ENCODE measurements at regions not wholly inside any gene's neighbourhood (a gene's known extent, or its start where the extent isn't known, plus 50 kb on each side); places are given as distances from the start of the nearest gene placed in this dataset.

DNA sequence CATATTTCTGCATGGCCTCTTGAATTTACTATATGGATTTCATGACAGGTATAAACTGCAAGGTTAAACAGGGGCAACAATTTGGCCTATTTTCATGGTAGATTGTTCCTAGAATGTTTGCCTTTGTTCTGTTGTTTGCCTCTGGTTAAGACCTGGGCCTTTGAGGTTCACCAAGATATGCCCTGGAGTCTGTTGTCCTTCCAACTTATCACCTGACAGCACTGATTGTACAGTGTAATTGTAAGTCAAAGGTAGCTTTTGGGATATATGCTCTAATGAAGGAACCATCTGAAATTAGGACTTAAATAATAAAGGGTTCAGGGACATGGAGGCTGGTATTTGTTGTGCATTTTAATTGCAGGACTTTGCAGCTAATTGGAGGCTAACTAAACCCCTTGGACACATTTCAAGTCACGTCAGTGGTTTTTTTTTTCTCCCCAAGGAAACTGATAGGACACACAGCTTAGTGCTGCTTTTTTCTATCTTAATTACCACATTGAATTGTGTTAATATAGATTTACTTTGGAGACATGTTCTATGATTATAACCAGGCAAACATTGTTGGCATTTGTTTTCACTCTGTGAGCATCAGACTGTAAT, 771.2 kb upstream of the LINC00305 start:
- H3K9me3 ChIP-seq (replicated peaks in 1 of 3): no peaks in the 10 kb centered on the region
- no peak for DNase-seq
- H3K36me3 ChIP-seq (replicated peaks in 1 of 2): no peaks in the 10 kb centered on the region
- intact Hi-C loops (cut with DNase I): no loop called here
- no peak overlapping the region for H3K4me3 ChIP-seq
- H3K27me3 ChIP-seq: no peaks in the 10 kb centered on the region
- H3K4me1 ChIP-seq (replicated peaks in 1 of 2): no peaks in the 10 kb centered on the region
- no peak overlapping the region for H3K27ac ChIP-seq
- 72 to 75% (median 74%) methylated on average over 1 of the region's 1 CpG for WGBS, 4 donors
- TF ChIP-seq POLR2A (IDR thresholded peaks at IDR 0.05) (no peak), CTCF (IDR thresholded peaks at IDR 0.05) (no peak)

GRCh38 chr18:64918851-64919250, 770.0 kb upstream of the LINC00305 start:
- 82 to 95% (median 91%) methylated on average over 3 of the region's 3 CpGs for WGBS, 4 donors
- Histone ChIP-seq H3K27me3 (no peaks in the 10 kb centered on the region), H3K4me1 (replicated peaks in 1 of 2) (no peaks in the 10 kb centered on the region), H3K27ac (no peak overlapping the region), H3K9me3 (replicated peaks in 1 of 3) (no peaks in the 10 kb centered on the region), H3K36me3 (replicated peaks in 1 of 2) (no peaks in the 10 kb centered on the region), H3K4me3 (no peak overlapping the region)
- intact Hi-C loops (cut with DNase I): no loop called here
- TF ChIP-seq CTCF (IDR thresholded peaks at IDR 0.05) (no peak), POLR2A (IDR thresholded peaks at IDR 0.05) (no peak)
- DNase-seq: no peak

DNA sequence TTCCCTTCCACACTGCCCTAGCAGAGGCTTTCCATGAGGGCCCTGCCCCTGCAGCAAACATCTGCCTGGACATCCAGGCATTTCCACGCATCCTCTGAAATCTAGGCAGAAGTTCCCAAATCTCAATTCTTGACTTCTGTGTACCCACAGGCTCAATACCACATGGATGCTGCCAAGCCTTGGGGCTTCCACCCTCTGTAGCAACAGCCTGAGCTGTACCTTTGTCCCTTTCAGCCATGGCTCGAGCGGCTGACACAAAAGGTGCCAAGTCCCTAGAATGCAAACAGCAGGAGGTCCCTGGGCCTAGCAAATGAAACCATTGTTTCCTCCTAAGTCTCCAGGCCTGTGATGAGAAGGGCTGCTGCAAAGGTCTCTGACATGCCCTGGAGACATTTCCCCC, 744.5 kb upstream of the LINC00305 start:
- Histone ChIP-seq H3K4me3 (no peak overlapping the region), H3K36me3 (replicated peaks in 1 of 2) (no peaks in the 10 kb centered on the region), H3K27me3 (no peaks in the 10 kb centered on the region), H3K27ac (no peak overlapping the region), H3K4me1 (replicated peaks in 1 of 2) (no peaks in the 10 kb centered on the region), H3K9me3 (replicated peaks in 1 of 3) (no peaks in the 10 kb centered on the region)
- TF ChIP-seq POLR2A (IDR thresholded peaks at IDR 0.05) (no peak), CTCF (IDR thresholded peaks at IDR 0.05) (no peak)
- WGBS, 4 donors: 91 to 100% (median 94%) methylated on average over 3 of the region's 3 CpGs
- no peak for DNase-seq
- intact Hi-C loops (cut with DNase I): no loop called here

GRCh38 chr18:64888956-64889355, 740.1 kb upstream of the LINC00305 start:
- Histone ChIP-seq H3K9me3 (replicated peaks in 1 of 3) (no peaks in the 10 kb centered on the region), H3K27me3 (no peaks in the 10 kb centered on the region), H3K4me1 (replicated peaks in 1 of 2) (no peaks in the 10 kb centered on the region), H3K4me3 (no peak overlapping the region), H3K36me3 (replicated peaks in 1 of 2) (no peaks in the 10 kb centered on the region), H3K27ac (no peak overlapping the region)
- DNase-seq: no peak
- TF ChIP-seq POLR2A (IDR thresholded peaks at IDR 0.05) (no peak), CTCF (IDR thresholded peaks at IDR 0.05) (no peak)
- 77 to 91% (median 84%) methylated on average over 4 of the region's 4 CpGs for WGBS, 4 donors
- intact Hi-C loops (cut with DNase I): no loop called here

Data from adrenal gland (tissue), 9 donors.